ENCODE measurements at regions not wholly inside any gene's neighbourhood (a gene's known extent, or its start where the extent isn't known, plus 50 kb on each side); places are given as distances from the start of the nearest gene placed in this dataset.

- no peak for DNase-seq
These were observed 103.7 kb downstream of the CTTN start for GRCh38 chr11:70501933-70502540.

- no peak for DNase-seq
These were observed 104.5 kb downstream of the CTTN start for GRCh38 chr11:70502677-70503467.

GRCh38 chr11:70503468-70504221, 105.3 kb downstream of the CTTN start:
- DNase-seq = no peak

- DNase-seq = no peak
These were observed 106.1 kb downstream of the CTTN start for GRCh38 chr11:70504246-70505020.

- no peak for DNase-seq
These were observed 107.0 kb downstream of the CTTN start for GRCh38 chr11:70505331-70505731.

- DNase-seq = no peak
These were observed 107.7 kb downstream of the CTTN start for GRCh38 chr11:70505761-70506657.

GRCh38 chr11:70506658-70506970, 108.3 kb downstream of the CTTN start:
- no peak for DNase-seq

GRCh38 chr11:70506986-70507385, 108.7 kb downstream of the CTTN start:
- DNase-seq = no peak

GRCh38 chr11:70507466-70508230, 109.3 kb downstream of the CTTN start:
- no peak for DNase-seq

- DNase-seq = no peak
These were observed 109.8 kb downstream of the CTTN start for GRCh38 chr11:70508231-70508480.

GRCh38 chr11:70509476-70509875, 111.1 kb downstream of the CTTN start:
- DNase-seq = no peak

- DNase-seq = no peak
These were observed 111.8 kb downstream of the CTTN start for GRCh38 chr11:70510106-70510505.

- no peak for DNase-seq
These were observed 112.2 kb downstream of the CTTN start for GRCh38 chr11:70510571-70510970.

- DNase-seq = no peak
These were observed 113.0 kb downstream of the CTTN start for GRCh38 chr11:70511345-70511744.

GRCh38 chr11:70512716-70513115, 114.4 kb downstream of the CTTN start:
- DNase-seq = no peak

- DNase-seq = no peak
These were observed 118.9 kb downstream of the CTTN start for GRCh38 chr11:70517203-70517602.

- DNase-seq = no peak
These were observed 119.9 kb downstream of the CTTN start for GRCh38 chr11:70517988-70518907.

- no peak for DNase-seq
These were observed 120.8 kb downstream of the CTTN start for GRCh38 chr11:70519117-70519516.

GRCh38 chr11:70521475-70522308, 123.4 kb downstream of the CTTN start:
- no peak for DNase-seq

- DNase-seq = no peak
These were observed 123.9 kb downstream of the CTTN start for GRCh38 chr11:70522309-70522592.

Measured in bone marrow (tissue), 2 donors.